Activated B cell treated with CpG ODN at 0.5 μM for 24 hours (primary cell): ENCODE measurements at regions not wholly inside any gene's neighbourhood (a gene's known extent, or its start where the extent isn't known, plus 50 kb on each side); places are given as distances from the start of the nearest gene placed in this dataset.

Experiments
- ATAC-seq: fragments of 200-7000 bp; cut with Tn5 transposase; one replicate; pipeline ENCODE4 v1.10.0; 2021; ENCODE audit warnings: low read depth, mild to moderate bottlenecking, moderate library complexity
- CTCF ChIA-PET: fragments of 350-600 bp; sonication (Branson Sonifier 250); formaldehyde crosslinking; loops from one replicate; lab custom pipeline; 2021; ENCODE audit warnings: antibody characterized with exemption; lab: Charles Lee
- POLR2A ChIA-PET: fragments of 350-600 bp; sonication (Branson Sonifier 250); formaldehyde crosslinking; loops from one replicate; lab custom pipeline; 2021; ENCODE audit warnings: antibody characterized with exemption; lab: Charles Lee
- DNase-seq: peaks from one replicate; pipeline ENCODE4 v3.0.0; 2022
- H3K27ac Mint-ChIP-seq: one replicate; pipeline ENCODE4 v1.8.0; 2020; ENCODE audit warnings: mixed read lengths
- H3K27me3 Mint-ChIP-seq: one replicate; pipeline ENCODE4 v1.8.0; 2021; ENCODE audit warnings: mixed read lengths
- H3K36me3 Mint-ChIP-seq: one replicate; pipeline ENCODE4 v1.8.0; 2021; ENCODE audit warnings: low read depth, mixed read lengths
- H3K4me1 Mint-ChIP-seq: one replicate; pipeline ENCODE4 v1.8.0; 2021; ENCODE audit warnings: mixed read lengths
- H3K4me3 Mint-ChIP-seq: one replicate; pipeline ENCODE4 v1.8.0; 2020; ENCODE audit warnings: mild to moderate bottlenecking, mixed read lengths
- H3K9me3 Mint-ChIP-seq: one replicate; pipeline ENCODE4 v1.8.0; 2020; ENCODE audit warnings: mixed read lengths
- CTCF ChIP-seq: fragments of 200-600 bp; IDR thresholded peaks from one replicate; pipeline ENCODE4 v1.8.0; 2022; ENCODE audit warnings: antibody characterized with exemption, mild to moderate bottlenecking
- intact Hi-C: fragments of 100-400 bp; cut with micrococcal nuclease; formaldehyde crosslinking; loops from one replicate; pipeline ENCODE4 v1.15.1; 2024

- no peak for TF ChIP-seq CTCF
- H3K27me3 Mint-ChIP-seq: no peaks in the 10 kb centered on the region
- ATAC-seq (no peak), DNase-seq (no peak)
- no peak overlapping the region for H3K4me3 Mint-ChIP-seq
- peaks cover 6% of the 10 kb centered on the region for H3K9me3 Mint-ChIP-seq
- H3K4me1 Mint-ChIP-seq: no peaks in the 10 kb centered on the region
- intact Hi-C loops: no loop called here
- no peak overlapping the region for H3K27ac Mint-ChIP-seq
- ChIA-PET CTCF (no interaction called here), POLR2A (no interaction called here)
- H3K36me3 Mint-ChIP-seq: no peaks in the 10 kb centered on the region
These were observed 74.6 kb upstream of the SOX9 start for GRCh38 chr17:72046178-72046577.

- no peak overlapping the region for H3K4me3 Mint-ChIP-seq
- intact Hi-C loops: no loop called here
These were observed 73.9 kb upstream of the SOX9 start for GRCh38 chr17:72046643-72047612.

GRCh38 chr17:72049914-72050313 is 70.9 kb upstream of the SOX9 start:
- ChIA-PET CTCF (no interaction called here), POLR2A (no interaction called here)
- TF ChIP-seq CTCF: no peak
- H3K27ac Mint-ChIP-seq: no peak overlapping the region
- DNase-seq: no peak
- no peaks in the 10 kb centered on the region for H3K4me1 Mint-ChIP-seq
- intact Hi-C loops: no loop called here
- no peak overlapping the region for H3K4me3 Mint-ChIP-seq
- H3K27me3 Mint-ChIP-seq: no peaks in the 10 kb centered on the region
- no peaks in the 10 kb centered on the region for H3K36me3 Mint-ChIP-seq
- peaks cover 7% of the 10 kb centered on the region for H3K9me3 Mint-ChIP-seq
- ATAC-seq: no peak

More at GRCh38 chr17:72046643-72047612, 73.9 kb upstream of the SOX9 start:
- Mint-ChIP-seq H3K9me3 (peaks cover 7% of the 10 kb centered on the region), H3K27me3 (no peaks in the 10 kb centered on the region), H3K4me1 (no peaks in the 10 kb centered on the region), H3K36me3 (no peaks in the 10 kb centered on the region), H3K27ac (no peak overlapping the region)
- CTCF ChIA-PET: no interaction called here
- ATAC-seq (no peak), DNase-seq (no peak)
- no peak for TF ChIP-seq CTCF
- POLR2A ChIA-PET: no interaction called here

- TF ChIP-seq CTCF: no peak
- Mint-ChIP-seq H3K27me3 (no peaks in the 10 kb centered on the region), H3K9me3 (peaks cover 7% of the 10 kb centered on the region), H3K36me3 (no peaks in the 10 kb centered on the region), H3K4me1 (no peaks in the 10 kb centered on the region), H3K4me3 (no peak overlapping the region), H3K27ac (no peak overlapping the region)
- ChIA-PET CTCF (no interaction called here), POLR2A (no interaction called here)
- intact Hi-C loops: no loop called here
- DNase-seq (no peak), ATAC-seq (no peak)
These were observed 67.8 kb upstream of the SOX9 start for GRCh38 chr17:72053036-72053435.

- peaks cover 7% of the 10 kb centered on the region for H3K9me3 Mint-ChIP-seq
- ATAC-seq: no peak
- intact Hi-C loops: no loop called here
These were observed 67.4 kb upstream of the SOX9 start for GRCh38 chr17:72053449-72053848.

More at GRCh38 chr17:72053449-72053848, 67.4 kb upstream of the SOX9 start:
- H3K27ac Mint-ChIP-seq: no peak overlapping the region
- ChIA-PET CTCF (no interaction called here), POLR2A (no interaction called here)
- no peaks in the 10 kb centered on the region for H3K36me3 Mint-ChIP-seq
- H3K4me1 Mint-ChIP-seq: no peaks in the 10 kb centered on the region
- TF ChIP-seq CTCF: no peak
- no peak for DNase-seq
- H3K4me3 Mint-ChIP-seq: no peak overlapping the region
- H3K27me3 Mint-ChIP-seq: no peaks in the 10 kb centered on the region
